ENCODE measurements at regions not wholly inside any gene's neighbourhood (a gene's known extent, or its start where the extent isn't known, plus 50 kb on each side); places are given as distances from the start of the nearest gene placed in this dataset.

- TF ChIP-seq CTCF (conservative IDR thresholded peaks at IDR 0.05 in 1 of 2, IDR thresholded peaks at IDR 0.05 in 1 of 2; ENCODE audit: extremely low read depth in 1 of 2, insufficient read depth in 1 of 2, low read depth in 1 of 2, low read length in 2 of 2) (no peak), EZH2 (IDR thresholded peaks at IDR 0.05; ENCODE audit: borderline replicate concordance, low read length) (no peak)
These were observed 52.1 kb upstream of the TSKU start for GRCh38 chr11:76730887-76731565.
